OCI-LY7 (cell line): ENCODE measurements at regions not wholly inside any gene's neighbourhood (a gene's known extent, or its start where the extent isn't known, plus 50 kb on each side); places are given as distances from the start of the nearest gene placed in this dataset.

Experiments
- BruUV-seq: library from RNA; stranded (reverse); fragments of 400-500 nt; replicated peaks from 2 replicates; lab custom pipeline; 2021; lab: Mats Ljungman, UMichigan
- CTCF ChIA-PET: fragments of 300-600 bp; sonication (Branson Sonifier 250); formaldehyde crosslinking; loops from one replicate; lab custom pipeline; 2022; ENCODE audit warnings: antibody characterized with exemption; ENCODE audit not compliant: unreplicated experiment; lab: Charles Lee
- POLR2A ChIA-PET: fragments of 300-600 bp; sonication (Branson Sonifier 250); formaldehyde crosslinking; loops from one replicate; lab custom pipeline; 2022; ENCODE audit warnings: antibody characterized with exemption; lab: Charles Lee
- DNase-seq: peaks from one replicate; pipeline ENCODE4 v3.0.0-alpha.2; 2015; ENCODE audit warnings: low spot score
- H2AFZ ChIP-seq: fragments of 200-600 bp; sonication (generic), shearing (Covaris generic); 2 replicates; pipeline ENCODE4 v1.6.1; 2014; ENCODE audit warnings: mild to moderate bottlenecking, antibody characterized with exemption, low read length, moderate library complexity
- H3K27ac ChIP-seq: fragments of 200-600 bp; sonication (generic); 2 replicates; pipeline ENCODE4 v1.5.1; 2014; ENCODE audit warnings: mixed run types, low read depth, mild to moderate bottlenecking, moderate library complexity, low read length, inconsistent platforms; ENCODE audit not compliant: poor library complexity, severe bottlenecking
- H3K36me3 ChIP-seq: fragments of 200-600 bp; sonication (generic); 2 replicates; pipeline ENCODE4 v1.6.1; 2014; ENCODE audit warnings: mild to moderate bottlenecking, antibody characterized with exemption, low read length, moderate library complexity, mixed read lengths; ENCODE audit not compliant: insufficient read depth
- H3K4me1 ChIP-seq: fragments of 200-600 bp; sonication (generic); 2 replicates; pipeline ENCODE4 v1.5.1; 2014; ENCODE audit warnings: mild to moderate bottlenecking, low read length; ENCODE audit not compliant: insufficient read depth, poor library complexity, severe bottlenecking
- H3K4me2 ChIP-seq: fragments of 200-600 bp; sonication (generic); 2 replicates; pipeline ENCODE4 v1.6.1; 2014; ENCODE audit warnings: mild to moderate bottlenecking, low read length
- H3K4me3 ChIP-seq: fragments of 200-600 bp; sonication (generic); 2 replicates; pipeline ENCODE4 v1.5.1; 2014; ENCODE audit warnings: mild to moderate bottlenecking, low read depth, low read length; ENCODE audit not compliant: poor library complexity, severe bottlenecking
- H3K79me2 ChIP-seq: fragments of 200-600 bp; sonication (generic); 2 replicates; pipeline ENCODE4 v1.6.1; 2016; ENCODE audit warnings: low read depth, mild to moderate bottlenecking, low read length, moderate library complexity, mixed read lengths; ENCODE audit not compliant: insufficient read depth
- H3K9me2 ChIP-seq: fragments of 200-600 bp; sonication (generic); 2 replicates; pipeline ENCODE4 v1.6.1; 2016; ENCODE audit warnings: mild to moderate bottlenecking, low read length, mixed read lengths; ENCODE audit not compliant: insufficient read depth
- H3K9me3 ChIP-seq: fragments of 200-600 bp; sonication (generic); 2 replicates; pipeline ENCODE4 v1.6.1; 2014; ENCODE audit warnings: mild to moderate bottlenecking, mixed run types, low read length, mixed read lengths
- H4K20me1 ChIP-seq: fragments of 200-600 bp; sonication (generic); 2 replicates; pipeline ENCODE4 v1.6.1; 2014; ENCODE audit warnings: mild to moderate bottlenecking, antibody characterized with exemption, low read length, moderate library complexity, mixed read lengths; ENCODE audit not compliant: insufficient read depth
- CTCF ChIP-seq: fragments of 200-600 bp; sonication (generic); conservative IDR thresholded peaks from 2 replicates; pipeline ENCODE4 v1.5.1; 2014; ENCODE audit warnings: mild to moderate bottlenecking, antibody characterized with exemption, low read length, moderate library complexity, mixed read lengths
- EZH2phosphoT487 ChIP-seq: fragments of 200-600 bp; sonication (generic); IDR thresholded peaks from 2 replicates; pipeline ENCODE4 v1.6.1; 2018; ENCODE audit warnings: low read depth, borderline replicate concordance, mild to moderate bottlenecking, mixed run types, antibody characterized with exemption, low read length, moderate library complexity, mixed read lengths
- intact Hi-C: fragments of 100-400 bp; cut with micrococcal nuclease; formaldehyde crosslinking; loops from one replicate; pipeline ENCODE4 v1.10.0; 2022; ENCODE audit not compliant: unreplicated experiment

- H3K36me3 ChIP-seq: no peaks in the 10 kb centered on the region
- no TSS peak for BruUV-seq
- CTCF ChIA-PET: no interaction called here
- H3K4me2 ChIP-seq: no peak overlapping the region
- no peaks in the 10 kb centered on the region for H3K79me2 ChIP-seq
- no peak overlapping the region for H2AFZ ChIP-seq
- DNase-seq: no peak
- no peaks in the 10 kb centered on the region for H4K20me1 ChIP-seq
- H3K27ac ChIP-seq: no peak overlapping the region
- POLR2A ChIA-PET: interaction anchor here (0.6 to 0.7 kb wide), 2 partner anchors 10 to 127 kb away, joined by 3 read pairs; no protein-coding TSS in a partner anchor
- H3K4me3 ChIP-seq: no peak overlapping the region
- intact Hi-C loops: no loop called here
- H3K9me3 ChIP-seq: no peaks in the 10 kb centered on the region
- H3K9me2 ChIP-seq: no peaks in the 10 kb centered on the region
- TF ChIP-seq EZH2phosphoT487 (no peak), CTCF (no peak)
- H3K4me1 ChIP-seq: no peaks in the 10 kb centered on the region
Measured at GRCh38 chr7:51477819-51478218, 161.2 kb upstream of the COBL start.

GRCh38 chr7:51477323-51477722 lies 160.7 kb upstream of the COBL start:
- no peaks in the 10 kb centered on the region for H3K36me3 ChIP-seq
- H3K27ac ChIP-seq: no peak overlapping the region
- no peak overlapping the region for H3K4me2 ChIP-seq
- no peaks in the 10 kb centered on the region for H3K9me2 ChIP-seq
- no peak for DNase-seq
- ChIA-PET CTCF (no interaction called here), POLR2A (interaction anchor here (0.7 kb wide), 1 partner anchor 10 kb away, joined by 3 read pairs; no protein-coding TSS in a partner anchor)
- no peaks in the 10 kb centered on the region for H3K79me2 ChIP-seq
- no peaks in the 10 kb centered on the region for H3K4me1 ChIP-seq
- no peaks in the 10 kb centered on the region for H4K20me1 ChIP-seq
- TF ChIP-seq EZH2phosphoT487 (no peak), CTCF (no peak)
- intact Hi-C loops: no loop called here
- no peaks in the 10 kb centered on the region for H3K9me3 ChIP-seq
- H3K4me3 ChIP-seq: no peak overlapping the region
- BruUV-seq: no TSS peak
- no peak overlapping the region for H2AFZ ChIP-seq

GRCh38 chr7:51476026-51476425 lies 159.4 kb upstream of the COBL start:
- BruUV-seq: no TSS peak
- ChIA-PET CTCF (no interaction called here), POLR2A (no interaction called here)
- TF ChIP-seq CTCF (no peak), EZH2phosphoT487 (no peak)
- no peak overlapping the region for H3K4me3 ChIP-seq
- no peak overlapping the region for H3K4me2 ChIP-seq
- H3K9me2 ChIP-seq: no peaks in the 10 kb centered on the region
- H3K36me3 ChIP-seq: no peaks in the 10 kb centered on the region
- no peaks in the 10 kb centered on the region for H3K79me2 ChIP-seq
- no peak for DNase-seq
- intact Hi-C loops: no loop called here
- H3K27ac ChIP-seq: no peak overlapping the region
- H3K4me1 ChIP-seq: no peaks in the 10 kb centered on the region
- no peaks in the 10 kb centered on the region for H3K9me3 ChIP-seq
- no peaks in the 10 kb centered on the region for H4K20me1 ChIP-seq
- no peak overlapping the region for H2AFZ ChIP-seq
